ENCODE measurements at regions not wholly inside any gene's neighbourhood (a gene's known extent, or its start where the extent isn't known, plus 50 kb on each side); places are given as distances from the start of the nearest gene placed in this dataset.

GRCh38 chr1:60973668-60974067 lies 108.7 kb upstream of the NFIA start:
- no peaks in the 10 kb centered on the region for H3K79me2 ChIP-seq (ENCODE audit: control insufficient read depth, insufficient read depth, low read length)
- no peaks in the 10 kb centered on the region for H4K20me1 ChIP-seq (ENCODE audit: control insufficient read depth, extremely low read depth, insufficient read depth, low read length)
- H3K9ac ChIP-seq (ENCODE audit: control insufficient read depth, extremely low read depth, insufficient read depth, low read length), result no peak overlapping the region
- no peak overlapping the region for H3K4me3 ChIP-seq (ENCODE audit: control insufficient read depth in 2 of 3, extremely low read depth in 1 of 3, insufficient read depth in 2 of 3, low read depth in 1 of 3, low read length in 3 of 3)
- no peaks in the 10 kb centered on the region for H3K27me3 ChIP-seq (ENCODE audit: control insufficient read depth, extremely low read depth, insufficient read depth, low read length)
- H2AFZ ChIP-seq (ENCODE audit: control insufficient read depth, low read length), result no peak overlapping the region
- peaks cover 20% of the 10 kb centered on the region for H3K4me1 ChIP-seq (ENCODE audit: control insufficient read depth, extremely low read depth, insufficient read depth, low read length)
- H3K9me1 ChIP-seq (ENCODE audit: control insufficient read depth, extremely low read depth, insufficient read depth, low read length), result no peaks in the 10 kb centered on the region
- no peaks in the 10 kb centered on the region for H3K9me3 ChIP-seq (ENCODE audit: control insufficient read depth, low read depth, low read length)
- H3K36me3 ChIP-seq (ENCODE audit: control insufficient read depth in 2 of 2, extremely low read depth in 1 of 2, insufficient read depth in 2 of 2, low read length in 2 of 2), result no peaks in the 10 kb centered on the region
- DNase-seq (ENCODE audit: low read depth, low spot score) (peak; percentile 52), FAIRE-seq (peak; percentile 86)
- no peak overlapping the region for H3K27ac ChIP-seq (ENCODE audit: control insufficient read depth, insufficient read depth, low read length)
- dilution Hi-C loops (cut with MboI; ENCODE audit: extremely low pct_ligation_motif_present, low sequenced_read_pairs), result no loop called here
- TF ChIP-seq CTCF (optimal IDR thresholded peaks at IDR 0.05 in 1 of 3, IDR thresholded peaks at IDR 0.05 in 1 of 3, conservative IDR thresholded peaks at IDR 0.05 in 1 of 3; ENCODE audit: extremely low read depth in 1 of 3, insufficient read depth in 2 of 3, low read length in 3 of 3), result no peak
- no peak for TF ChIP-seq EZH2 (IDR thresholded peaks at IDR 0.05; ENCODE audit: low read length)
- peak overlapping the region; percentile 47 for H3K4me2 ChIP-seq (ENCODE audit: control insufficient read depth, extremely low read depth, insufficient read depth, low read depth, low read length)

- TF ChIP-seq EZH2 (IDR thresholded peaks at IDR 0.05; ENCODE audit: low read length) (no peak), CTCF (optimal IDR thresholded peaks at IDR 0.05 in 1 of 3, IDR thresholded peaks at IDR 0.05 in 1 of 3, conservative IDR thresholded peaks at IDR 0.05 in 1 of 3; ENCODE audit: extremely low read depth in 1 of 3, insufficient read depth in 2 of 3, low read length in 3 of 3) (no peak)
Measured at GRCh38 chr1:60972841-60973364, 109.5 kb upstream of the NFIA start.

More at GRCh38 chr1:60972841-60973364, 109.5 kb upstream of the NFIA start:
- no peak overlapping the region for H3K4me3 ChIP-seq (ENCODE audit: control insufficient read depth in 2 of 3, extremely low read depth in 1 of 3, insufficient read depth in 2 of 3, low read depth in 1 of 3, low read length in 3 of 3)
- no peaks in the 10 kb centered on the region for H3K27me3 ChIP-seq (ENCODE audit: control insufficient read depth, extremely low read depth, insufficient read depth, low read length)
- H3K27ac ChIP-seq (ENCODE audit: control insufficient read depth, insufficient read depth, low read length), result no peak overlapping the region
- H3K9me1 ChIP-seq (ENCODE audit: control insufficient read depth, extremely low read depth, insufficient read depth, low read length), result no peaks in the 10 kb centered on the region
- H3K9ac ChIP-seq (ENCODE audit: control insufficient read depth, extremely low read depth, insufficient read depth, low read length), result no peak overlapping the region
- DNase-seq (ENCODE audit: low read depth, low spot score) (no peak), FAIRE-seq (peak; percentile 90)
- peaks cover 20% of the 10 kb centered on the region for H3K4me1 ChIP-seq (ENCODE audit: control insufficient read depth, extremely low read depth, insufficient read depth, low read length)
- H3K4me2 ChIP-seq (ENCODE audit: control insufficient read depth, extremely low read depth, insufficient read depth, low read depth, low read length), result peak overlapping the region; percentile 47
- H3K9me3 ChIP-seq (ENCODE audit: control insufficient read depth, low read depth, low read length), result no peaks in the 10 kb centered on the region
- dilution Hi-C loops (cut with MboI; ENCODE audit: extremely low pct_ligation_motif_present, low sequenced_read_pairs), result no loop called here
- H4K20me1 ChIP-seq (ENCODE audit: control insufficient read depth, extremely low read depth, insufficient read depth, low read length), result no peaks in the 10 kb centered on the region
- no peaks in the 10 kb centered on the region for H3K36me3 ChIP-seq (ENCODE audit: control insufficient read depth in 2 of 2, extremely low read depth in 1 of 2, insufficient read depth in 2 of 2, low read length in 2 of 2)
- H2AFZ ChIP-seq (ENCODE audit: control insufficient read depth, low read length), result no peak overlapping the region
- H3K79me2 ChIP-seq (ENCODE audit: control insufficient read depth, insufficient read depth, low read length), result no peaks in the 10 kb centered on the region

Data from keratinocyte (primary cell).